RWPE1 (cell line): ENCODE measurements at regions not wholly inside any gene's neighbourhood (a gene's known extent, or its start where the extent isn't known, plus 50 kb on each side); places are given as distances from the start of the nearest gene placed in this dataset.

ENCODE experiments used
- CTCF ChIA-PET: fragments of 350-600 bp; sonication (Branson Sonifier 250); formaldehyde crosslinking; extraction: SDS; loops from one replicate; lab custom pipeline; 2021; lab: Yijun Ruan, JAX
- POLR2A ChIA-PET: fragments of 400-600 bp; formaldehyde crosslinking; extraction: SDS; loops from one replicate; lab custom pipeline; 2020; ENCODE audit warnings: antibody characterized with exemption; ENCODE audit not compliant: low non-redundant PET; lab: Yijun Ruan, JAX
- DNase-seq: peaks from one replicate; pipeline ENCODE4 v3.0.0; 2012; ENCODE audit warnings: low spot score
- H3K27ac ChIP-seq: fragments of 450-650 bp; 2 replicates; pipeline ENCODE4 v1.5.1; 2017
- TF ChIP-seq, protein P1 (sequence below): fragments of 450-650 bp; conservative IDR thresholded peaks from 2 replicates; pipeline ENCODE4 v1.5.1; 2017; ENCODE audit warnings: low read depth, mild to moderate bottlenecking

DNA sequence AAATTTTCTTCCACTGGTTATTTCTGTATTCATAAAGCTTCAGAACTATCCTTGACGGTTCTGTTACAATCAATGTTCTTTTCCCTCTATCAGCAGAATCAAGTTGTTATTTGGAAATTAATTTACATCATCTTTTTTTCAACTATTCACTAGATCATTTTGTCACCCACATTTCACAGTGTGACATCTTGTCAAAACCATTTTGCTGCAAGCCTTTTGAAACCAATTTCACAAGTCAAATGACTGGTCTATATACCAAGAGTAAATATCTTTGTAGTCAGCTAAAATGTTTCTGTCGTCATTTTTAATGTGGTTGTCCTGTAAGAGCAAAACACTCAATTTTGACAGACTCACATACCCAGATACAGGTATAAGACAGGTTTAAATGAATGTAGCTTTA, 984.3 kb upstream of the TYRP1 start:
- TF ChIP-seq, protein P1, sequence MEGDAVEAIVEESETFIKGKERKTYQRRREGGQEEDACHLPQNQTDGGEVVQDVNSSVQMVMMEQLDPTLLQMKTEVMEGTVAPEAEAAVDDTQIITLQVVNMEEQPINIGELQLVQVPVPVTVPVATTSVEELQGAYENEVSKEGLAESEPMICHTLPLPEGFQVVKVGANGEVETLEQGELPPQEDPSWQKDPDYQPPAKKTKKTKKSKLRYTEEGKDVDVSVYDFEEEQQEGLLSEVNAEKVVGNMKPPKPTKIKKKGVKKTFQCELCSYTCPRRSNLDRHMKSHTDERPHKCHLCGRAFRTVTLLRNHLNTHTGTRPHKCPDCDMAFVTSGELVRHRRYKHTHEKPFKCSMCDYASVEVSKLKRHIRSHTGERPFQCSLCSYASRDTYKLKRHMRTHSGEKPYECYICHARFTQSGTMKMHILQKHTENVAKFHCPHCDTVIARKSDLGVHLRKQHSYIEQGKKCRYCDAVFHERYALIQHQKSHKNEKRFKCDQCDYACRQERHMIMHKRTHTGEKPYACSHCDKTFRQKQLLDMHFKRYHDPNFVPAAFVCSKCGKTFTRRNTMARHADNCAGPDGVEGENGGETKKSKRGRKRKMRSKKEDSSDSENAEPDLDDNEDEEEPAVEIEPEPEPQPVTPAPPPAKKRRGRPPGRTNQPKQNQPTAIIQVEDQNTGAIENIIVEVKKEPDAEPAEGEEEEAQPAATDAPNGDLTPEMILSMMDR = no peak
- POLR2A ChIA-PET = no interaction called here
- DNase-seq = no peak
- H3K27ac ChIP-seq = no peak overlapping the region
- CTCF ChIA-PET = no interaction called here

DNA sequence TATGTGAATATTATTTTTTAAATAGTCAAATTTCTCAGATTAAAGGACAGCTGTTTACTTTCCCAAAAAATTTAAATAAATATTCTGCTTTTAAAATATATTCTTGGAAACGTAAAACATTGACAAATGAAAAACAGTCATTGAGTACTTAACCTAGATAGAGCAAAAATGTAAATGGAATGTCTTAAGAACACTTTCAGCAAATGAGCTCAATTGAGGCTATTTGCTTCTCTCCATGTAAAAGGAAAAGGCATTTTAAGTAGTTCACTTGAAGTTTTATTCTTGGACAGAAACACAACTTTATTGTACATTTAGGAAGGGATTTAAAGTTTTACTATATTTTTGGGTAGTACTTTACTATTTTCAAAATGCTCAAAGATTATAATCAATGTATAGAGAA, 983.6 kb upstream of the TYRP1 start:
- ChIA-PET CTCF (no interaction called here), POLR2A (no interaction called here)
- no peak for DNase-seq
- TF ChIP-seq, protein P1 = no peak
- H3K27ac ChIP-seq = no peak overlapping the region

DNA sequence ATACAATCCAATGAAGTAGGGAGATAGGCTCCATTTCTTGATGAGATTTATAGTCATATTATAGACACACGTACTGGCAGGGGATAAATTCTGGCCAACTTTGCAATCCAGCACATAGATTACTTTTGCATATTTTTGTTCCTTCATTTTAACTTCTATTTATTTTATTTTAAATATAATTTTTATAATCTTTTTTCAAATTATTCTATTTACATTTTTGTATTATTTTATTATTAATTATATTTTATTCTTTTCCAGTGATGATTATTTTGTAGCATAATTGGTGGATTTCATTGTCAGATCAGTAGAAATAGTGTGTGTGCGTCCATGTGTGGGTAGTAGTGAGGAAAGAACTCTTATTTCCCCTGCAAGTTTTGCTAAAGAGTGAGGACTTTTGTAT, 980.1 kb upstream of the TYRP1 start:
- CTCF ChIA-PET = no interaction called here

DNA sequence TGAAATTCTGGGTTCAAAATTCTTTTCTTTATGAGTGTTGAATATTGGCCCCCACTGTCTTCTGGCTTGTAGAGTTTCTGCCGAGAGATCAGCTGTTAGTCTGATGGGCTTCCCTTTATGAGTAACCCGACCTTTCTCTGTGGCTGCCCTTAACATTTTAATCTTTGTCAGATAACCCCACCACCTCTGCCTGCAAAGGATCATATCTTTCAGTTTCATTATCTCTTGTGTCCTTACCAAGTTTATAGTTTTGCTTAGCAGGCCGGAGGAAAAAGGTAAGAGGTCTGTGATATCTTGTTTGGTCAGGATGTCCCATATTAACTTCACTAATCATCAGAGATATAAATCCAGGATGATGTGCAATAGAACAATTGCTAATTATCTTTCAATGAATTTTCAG, 970.2 kb upstream of the TYRP1 start:
- CTCF ChIA-PET = interaction anchor here (0.6 kb wide), 1 partner anchor 1409 kb away, joined by 3 read pairs; no protein-coding TSS in a partner anchor
- H3K27ac ChIP-seq = no peak overlapping the region
- no peak for DNase-seq
- TF ChIP-seq, protein P1 = no peak
- POLR2A ChIA-PET = no interaction called here

More for the DNA sequence above, 980.1 kb upstream of the TYRP1 start:
- DNase-seq = no peak
- POLR2A ChIA-PET = no interaction called here
- no peak overlapping the region for H3K27ac ChIP-seq
- TF ChIP-seq, protein P1 = no peak

DNA sequence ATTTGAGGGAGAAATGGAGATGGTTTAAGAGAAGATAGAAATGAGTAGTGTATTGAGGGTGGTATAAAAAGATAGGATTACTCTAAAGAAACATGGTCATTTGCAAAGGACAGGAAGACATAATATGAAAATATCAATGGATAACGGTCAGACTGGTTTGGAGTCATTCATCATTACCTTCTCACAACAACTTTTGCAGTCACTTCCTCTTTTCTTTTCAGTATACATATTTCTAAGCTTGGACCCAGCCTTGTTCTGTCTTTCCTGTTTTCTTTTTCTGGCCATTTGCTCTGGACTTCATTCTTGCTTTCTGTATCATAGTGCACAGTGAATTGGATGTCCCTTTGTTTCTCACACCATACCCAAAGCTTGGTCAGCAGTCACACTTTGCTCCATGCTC, 966.5 kb upstream of the TYRP1 start:
- ChIA-PET POLR2A (no interaction called here), CTCF (no interaction called here)
- TF ChIP-seq, protein P1 = no peak
- no peak for DNase-seq
- no peak overlapping the region for H3K27ac ChIP-seq

DNA sequence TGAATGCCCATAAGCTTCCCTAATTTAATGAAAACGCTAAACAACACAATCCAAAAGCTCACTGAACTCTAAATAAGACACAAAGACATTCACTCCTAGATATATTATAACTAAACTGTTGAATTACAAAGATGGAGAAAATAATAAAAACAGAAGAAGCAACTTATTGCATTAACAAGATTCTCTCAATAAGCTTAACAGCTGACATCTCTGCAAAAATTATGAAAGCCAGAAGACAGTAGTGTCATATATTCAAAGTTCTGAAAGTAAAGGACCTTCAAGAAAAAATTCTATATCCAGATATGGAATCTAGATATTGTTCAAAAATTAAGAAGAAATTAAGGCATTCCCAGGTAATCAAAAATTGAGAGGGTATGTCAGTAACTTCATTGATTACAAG, 957.8 kb upstream of the TYRP1 start:
- POLR2A ChIA-PET = no interaction called here
- TF ChIP-seq, protein P1 = no peak
- no peak overlapping the region for H3K27ac ChIP-seq
- CTCF ChIA-PET = no interaction called here
- DNase-seq = no peak

DNA sequence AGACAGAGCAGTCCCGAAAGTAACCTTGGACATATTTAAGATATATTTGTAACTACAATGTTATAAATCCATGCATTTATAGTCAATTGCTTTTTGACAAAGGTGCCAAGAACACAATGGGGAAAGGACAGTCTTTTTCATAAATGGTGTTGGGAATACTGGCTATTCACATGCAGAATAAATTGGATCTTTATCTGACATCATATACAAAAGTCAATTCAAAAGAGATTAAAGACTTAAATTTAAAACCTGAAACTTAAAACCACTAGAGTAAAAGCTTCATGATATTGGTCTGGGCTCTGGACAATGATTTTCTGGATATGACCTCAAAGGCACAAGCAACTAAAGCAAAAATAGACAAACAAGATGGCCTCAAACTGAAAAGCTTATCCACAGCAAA, 950.7 kb upstream of the TYRP1 start:
- no peak overlapping the region for H3K27ac ChIP-seq
- ChIA-PET CTCF (no interaction called here), POLR2A (no interaction called here)
- DNase-seq = no peak
- TF ChIP-seq, protein P1 = no peak
